Inflammatory macrophage treated with lipopolysaccharide for 4 hours (primary cell): ENCODE measurements at regions not wholly inside any gene's neighbourhood (a gene's known extent, or its start where the extent isn't known, plus 50 kb on each side); places are given as distances from the start of the nearest gene placed in this dataset.

ENCODE experiments used
- DNase-seq: peaks from one replicate; pipeline ENCODE4 v3.0.0-alpha.2; 2020

GRCh38 chr10:35912615-35913569, 270.8 kb upstream of the FZD8 start:
- no peak for DNase-seq

GRCh38 chr10:35911954-35912353, 269.9 kb upstream of the FZD8 start:
- DNase-seq = no peak

- DNase-seq = no peak
These were observed 269.1 kb upstream of the FZD8 start for GRCh38 chr10:35911233-35911632.

GRCh38 chr10:35910234-35910633, 268.1 kb upstream of the FZD8 start:
- no peak for DNase-seq

- no peak for DNase-seq
These were observed 267.1 kb upstream of the FZD8 start for GRCh38 chr10:35909121-35909720.

GRCh38 chr10:35908451-35908850, 266.4 kb upstream of the FZD8 start:
- no peak for DNase-seq

GRCh38 chr10:35907548-35907947, 265.5 kb upstream of the FZD8 start:
- DNase-seq = no peak

- DNase-seq = no peak
These were observed 264.1 kb upstream of the FZD8 start for GRCh38 chr10:35906155-35906554.

- DNase-seq = no peak
These were observed 260.9 kb upstream of the FZD8 start for GRCh38 chr10:35903021-35903420.

GRCh38 chr10:35898716-35899440, 256.8 kb upstream of the FZD8 start:
- DNase-seq = no peak

GRCh38 chr10:35896001-35896400, 253.9 kb upstream of the FZD8 start:
- DNase-seq = no peak

- no peak for DNase-seq
These were observed 253.2 kb upstream of the FZD8 start for GRCh38 chr10:35895331-35895730.

- no peak for DNase-seq
These were observed 250.4 kb upstream of the FZD8 start for GRCh38 chr10:35892526-35892925.

- no peak for DNase-seq
These were observed 248.8 kb upstream of the FZD8 start for GRCh38 chr10:35890676-35891495.

GRCh38 chr10:35889971-35890675, 248.0 kb upstream of the FZD8 start:
- no peak for DNase-seq

GRCh38 chr10:35889226-35889625, 247.1 kb upstream of the FZD8 start:
- DNase-seq = no peak

GRCh38 chr10:35888400-35888799, 246.3 kb upstream of the FZD8 start:
- DNase-seq = no peak

- DNase-seq = no peak
These were observed 245.6 kb upstream of the FZD8 start for GRCh38 chr10:35887685-35888084.

GRCh38 chr10:35885076-35885475, 243.0 kb upstream of the FZD8 start:
- no peak for DNase-seq

GRCh38 chr10:35884657-35885071, 242.6 kb upstream of the FZD8 start:
- no peak for DNase-seq

- DNase-seq = no peak
These were observed 240.5 kb upstream of the FZD8 start for GRCh38 chr10:35882422-35883150.
